HG02981 (cell line): ENCODE measurements at regions not wholly inside any gene's neighbourhood (a gene's known extent, or its start where the extent isn't known, plus 50 kb on each side); places are given as distances from the start of the nearest gene placed in this dataset.

Source experiments
- ATAC-seq: cut with Tn5 transposase; IDR thresholded peaks from one replicate; pipeline ENCODE4 v1.9.1; 2021; ENCODE audit warnings: mild to moderate bottlenecking, moderate library complexity; ENCODE audit not compliant: unreplicated experiment

GRCh38 chr21:35360870-35361570 lies 311.9 kb upstream of the RUNX1 start:
- ATAC-seq = no peak

GRCh38 chr21:35359076-35359475 lies 310.0 kb upstream of the RUNX1 start:
- ATAC-seq = no peak

- no peak for ATAC-seq
Observed at GRCh38 chr21:35358008-35358407, 308.9 kb upstream of the RUNX1 start.

GRCh38 chr21:35357041-35357780 lies 308.1 kb upstream of the RUNX1 start:
- ATAC-seq = no peak

DNA sequence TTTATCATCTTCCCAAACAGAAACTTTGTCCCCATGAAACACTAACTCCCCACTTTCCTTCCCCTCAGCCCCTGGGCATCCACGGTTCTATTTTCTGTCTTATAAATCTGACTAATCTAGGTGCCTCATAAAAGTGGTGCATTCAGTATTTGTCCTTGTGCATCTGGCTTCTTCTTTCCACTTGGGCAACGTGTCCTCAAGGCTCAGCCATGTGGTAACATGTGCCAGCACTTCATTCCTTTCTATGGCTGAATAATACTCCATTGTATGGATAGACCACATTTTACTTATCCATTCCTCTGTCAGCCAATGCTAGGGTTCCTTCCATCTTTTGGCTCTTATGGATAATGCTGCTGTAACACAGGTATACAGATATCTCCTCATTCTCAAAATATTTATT lies 305.0 kb upstream of the RUNX1 start:
- no peak for ATAC-seq

DNA sequence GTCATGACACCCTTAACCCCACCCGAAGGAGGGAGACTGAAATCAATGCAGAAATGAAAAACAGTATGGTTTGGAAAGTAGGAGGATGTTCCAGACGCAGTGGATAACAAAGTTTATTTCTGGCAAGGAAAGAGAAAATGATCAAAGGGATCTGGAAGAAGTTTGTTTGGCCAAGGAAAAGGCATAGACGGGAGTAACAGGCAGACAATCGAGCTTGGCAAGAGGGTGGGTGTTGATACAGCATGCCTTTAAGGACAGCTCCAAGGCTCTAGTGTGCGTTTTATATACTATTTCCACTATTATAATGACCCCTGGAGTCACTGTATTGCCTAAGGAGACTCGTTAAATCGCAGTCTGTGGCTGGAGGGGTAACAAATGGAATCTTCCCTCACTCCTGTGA lies 303.7 kb upstream of the RUNX1 start:
- no peak for ATAC-seq

DNA sequence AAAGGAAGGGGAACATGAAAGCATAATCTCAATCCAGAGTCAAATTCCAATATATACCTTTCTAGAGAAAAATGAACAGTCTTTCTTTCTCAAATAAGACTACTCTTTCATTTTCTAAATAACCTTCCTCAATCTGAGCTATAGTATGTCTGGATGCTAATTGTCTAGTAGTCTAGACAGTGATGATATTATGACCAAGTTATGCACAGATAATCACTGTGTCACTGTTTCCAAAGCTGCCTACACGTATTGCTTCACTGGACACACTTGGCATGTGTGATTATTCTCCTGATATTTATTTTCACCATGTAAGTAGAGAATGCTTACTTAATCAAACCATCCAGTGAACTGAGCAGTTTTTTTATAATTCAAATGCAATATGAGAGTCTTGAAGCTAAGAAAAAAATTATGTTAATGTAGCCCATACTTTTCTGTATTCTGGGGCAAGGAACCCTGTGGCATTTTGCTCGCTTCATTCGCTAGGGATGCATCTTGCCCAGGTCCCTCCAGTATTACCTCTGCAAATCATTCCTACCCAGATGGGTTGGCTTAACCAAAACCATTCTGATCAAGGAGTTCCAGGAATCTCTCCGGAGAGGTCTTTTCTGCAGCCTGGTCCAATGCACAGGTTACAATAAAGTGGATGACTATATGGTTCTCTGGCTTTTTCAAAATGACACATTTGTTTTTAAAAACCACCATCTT lies 303.1 kb upstream of the RUNX1 start:
- no peak for ATAC-seq

DNA sequence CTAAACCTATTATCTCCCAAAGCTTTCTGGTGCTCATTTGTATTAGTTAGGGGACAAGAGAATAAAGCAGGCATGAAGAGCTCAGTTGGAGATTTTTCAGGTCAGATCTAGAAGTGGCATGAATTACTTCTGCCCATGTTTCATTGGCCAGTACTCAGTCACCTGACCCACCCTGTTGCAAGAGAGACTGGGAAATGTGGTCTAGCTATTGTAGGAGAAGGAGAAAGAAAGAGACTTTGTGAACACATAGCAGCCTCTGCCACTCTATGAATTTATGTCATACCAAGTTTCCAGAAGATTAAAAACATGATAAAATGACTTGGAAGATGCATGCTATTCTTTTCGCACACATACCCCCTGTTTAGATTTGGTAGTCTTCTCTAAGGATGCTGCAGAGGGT lies 302.3 kb upstream of the RUNX1 start:
- ATAC-seq = no peak

DNA sequence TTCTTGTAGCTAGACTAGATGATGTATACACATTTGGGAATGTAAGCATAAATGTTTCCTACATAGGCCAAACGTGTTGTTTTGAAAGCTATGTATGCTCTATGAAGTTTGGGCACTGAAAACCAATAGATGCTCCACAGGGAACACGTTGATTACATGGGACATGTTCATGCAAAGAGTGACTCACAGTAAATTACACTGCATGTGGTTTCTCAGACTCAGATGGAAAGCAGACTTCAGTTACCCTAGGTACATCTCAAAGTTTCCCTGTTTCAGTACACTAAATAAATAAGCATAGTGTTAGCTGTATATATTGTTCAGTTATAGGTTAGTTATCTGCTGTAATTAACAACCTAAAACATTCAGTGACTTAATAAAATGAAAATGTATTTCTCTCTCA lies 301.9 kb upstream of the RUNX1 start:
- no peak for ATAC-seq

DNA sequence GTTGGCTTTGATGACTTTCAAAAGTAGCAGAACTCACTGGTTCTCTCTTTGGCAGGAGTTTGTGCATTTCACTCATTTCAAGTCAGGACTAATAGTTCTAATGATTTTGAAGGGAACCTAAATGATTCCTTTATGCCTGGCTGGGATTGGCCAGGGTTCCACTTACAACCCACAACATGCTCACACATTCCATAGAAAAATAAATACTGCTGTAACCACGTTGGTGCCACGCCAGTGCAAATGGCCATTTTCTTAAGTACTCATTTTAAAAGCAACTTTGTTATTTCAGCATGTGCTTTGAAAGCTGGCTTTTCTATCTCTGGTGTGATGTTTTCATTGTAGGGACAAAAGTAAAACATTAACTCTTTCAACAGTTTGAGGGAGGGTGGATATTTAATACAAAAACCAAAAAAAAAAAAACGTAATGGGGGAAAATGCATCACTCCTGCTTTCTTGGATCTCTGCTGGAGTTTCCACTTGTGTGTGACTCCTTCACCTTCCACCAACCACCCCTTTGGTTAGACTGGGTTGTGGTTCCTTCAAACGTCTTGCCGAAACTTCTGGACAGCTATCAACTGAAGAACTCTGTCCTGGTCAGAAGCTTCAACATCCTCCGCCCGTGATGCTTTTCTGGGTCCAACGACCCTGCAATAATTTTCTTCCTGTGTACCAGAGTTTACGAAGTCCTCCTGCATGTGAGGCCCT lies 300.4 kb upstream of the RUNX1 start:
- ATAC-seq = no peak

DNA sequence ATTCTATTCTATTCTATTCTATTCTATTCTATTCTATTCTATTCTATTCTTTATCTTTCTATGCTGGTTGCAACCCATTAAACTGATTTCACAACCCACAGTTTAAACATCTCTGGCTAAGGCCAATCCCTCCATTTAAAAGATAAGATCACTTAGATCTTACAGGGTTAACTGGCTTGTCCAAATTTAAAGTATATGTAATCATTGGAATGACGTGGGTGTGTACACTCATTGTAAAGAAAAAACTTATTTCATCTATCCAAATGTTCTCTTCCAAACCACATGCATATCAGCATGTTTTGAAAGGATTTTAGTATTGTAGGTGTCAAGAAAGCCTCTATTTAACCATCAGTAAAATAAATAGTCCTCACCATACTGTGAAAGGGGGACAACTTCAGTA lies 299.6 kb upstream of the RUNX1 start:
- no peak for ATAC-seq

DNA sequence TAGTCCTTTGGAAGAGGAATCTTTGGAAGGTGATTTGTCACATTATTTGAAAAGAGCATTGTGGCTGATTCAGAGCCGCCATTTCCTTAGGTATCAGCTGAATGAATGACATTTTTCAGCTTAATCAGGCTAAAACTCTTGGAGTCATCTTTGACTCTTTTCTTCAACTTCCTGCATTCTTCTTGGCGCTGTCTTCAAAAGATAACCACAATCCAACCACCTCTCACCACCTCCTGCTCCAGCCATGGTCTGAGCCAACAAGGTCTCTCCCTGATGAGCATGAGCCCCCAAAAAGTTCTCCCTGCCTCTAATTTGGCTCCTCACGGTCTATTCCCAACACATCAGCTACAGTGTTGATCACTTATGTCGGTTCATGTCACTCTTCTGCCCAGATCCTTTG lies 297.6 kb upstream of the RUNX1 start:
- ATAC-seq = no peak

DNA sequence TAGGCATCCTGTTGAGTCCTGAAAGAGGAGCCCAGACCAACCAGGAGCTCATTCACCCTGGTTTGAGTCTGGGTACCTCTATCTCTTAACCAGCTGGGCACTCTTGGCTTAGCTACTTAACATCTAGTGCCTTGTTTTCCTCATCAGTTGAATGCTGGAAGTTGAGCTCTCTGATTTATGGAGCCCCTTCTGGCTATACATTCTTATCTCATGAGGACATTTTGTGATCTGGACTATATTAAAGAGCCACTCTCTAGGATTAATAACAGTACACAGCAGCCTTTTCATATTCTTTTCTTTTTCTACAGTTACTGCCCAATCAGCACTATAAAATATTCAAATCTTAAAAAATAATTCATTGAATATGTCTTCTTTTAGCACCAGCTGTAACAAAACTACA lies 296.9 kb upstream of the RUNX1 start:
- ATAC-seq = no peak

DNA sequence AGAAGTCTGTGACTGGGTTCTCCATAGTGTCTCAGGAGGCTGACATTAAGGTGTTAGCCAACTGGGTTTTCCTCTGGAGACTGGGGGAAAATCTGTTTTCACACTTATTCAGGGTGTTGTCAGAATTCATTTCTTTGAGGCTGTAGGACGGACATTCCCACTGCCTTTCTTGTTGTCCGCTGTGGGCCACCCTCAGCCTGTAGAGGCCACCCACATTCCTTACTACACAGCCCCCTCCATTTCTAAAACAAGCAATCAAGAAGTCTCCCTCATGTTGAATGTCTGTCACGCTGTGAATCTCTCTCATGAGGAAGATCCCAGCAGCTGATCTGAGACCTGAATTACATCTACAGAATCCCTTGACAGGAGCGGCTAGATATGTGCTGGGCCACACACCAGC lies 295.5 kb upstream of the RUNX1 start:
- ATAC-seq = no peak

GRCh38 chr21:35343046-35343819 lies 294.1 kb upstream of the RUNX1 start:
- ATAC-seq = no peak

DNA sequence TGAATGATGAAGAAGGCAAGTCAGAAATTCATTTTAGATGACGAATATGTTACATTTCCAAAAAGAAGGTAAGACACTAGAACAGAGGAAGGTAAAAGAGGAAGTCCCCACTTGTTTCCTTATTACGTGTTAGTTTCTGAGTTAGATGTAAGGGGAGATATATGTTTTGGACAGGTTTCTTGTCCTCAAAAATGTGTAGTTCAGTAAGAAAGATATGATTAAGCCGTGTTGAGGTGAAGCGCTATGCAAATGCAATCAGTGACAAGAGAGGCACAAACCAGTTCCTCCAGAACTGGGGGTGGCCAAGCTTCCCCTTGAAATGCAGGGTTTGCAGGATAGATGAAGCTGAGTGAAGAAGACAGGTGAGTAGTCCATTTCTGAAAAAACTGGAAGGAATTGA lies 293.3 kb upstream of the RUNX1 start:
- ATAC-seq = no peak

DNA sequence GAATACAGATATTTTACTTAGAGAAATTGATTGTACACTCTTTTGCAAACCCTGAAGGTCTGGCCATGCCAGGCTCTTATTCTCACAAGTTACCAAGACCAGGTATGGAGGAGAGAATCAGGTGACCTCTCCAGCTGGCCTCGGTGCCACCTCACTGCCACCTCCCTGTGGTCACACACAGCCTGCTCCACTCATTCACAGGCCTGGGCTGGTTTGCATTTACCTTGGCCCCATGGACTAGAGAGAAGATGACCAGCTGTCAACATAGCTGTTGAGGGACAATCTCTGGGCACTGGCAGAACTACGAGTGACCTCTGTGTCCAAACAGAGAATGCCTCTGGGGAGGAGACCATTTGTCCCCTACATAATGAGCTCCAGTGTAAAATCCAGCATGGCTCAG lies 291.2 kb upstream of the RUNX1 start:
- no peak for ATAC-seq

DNA sequence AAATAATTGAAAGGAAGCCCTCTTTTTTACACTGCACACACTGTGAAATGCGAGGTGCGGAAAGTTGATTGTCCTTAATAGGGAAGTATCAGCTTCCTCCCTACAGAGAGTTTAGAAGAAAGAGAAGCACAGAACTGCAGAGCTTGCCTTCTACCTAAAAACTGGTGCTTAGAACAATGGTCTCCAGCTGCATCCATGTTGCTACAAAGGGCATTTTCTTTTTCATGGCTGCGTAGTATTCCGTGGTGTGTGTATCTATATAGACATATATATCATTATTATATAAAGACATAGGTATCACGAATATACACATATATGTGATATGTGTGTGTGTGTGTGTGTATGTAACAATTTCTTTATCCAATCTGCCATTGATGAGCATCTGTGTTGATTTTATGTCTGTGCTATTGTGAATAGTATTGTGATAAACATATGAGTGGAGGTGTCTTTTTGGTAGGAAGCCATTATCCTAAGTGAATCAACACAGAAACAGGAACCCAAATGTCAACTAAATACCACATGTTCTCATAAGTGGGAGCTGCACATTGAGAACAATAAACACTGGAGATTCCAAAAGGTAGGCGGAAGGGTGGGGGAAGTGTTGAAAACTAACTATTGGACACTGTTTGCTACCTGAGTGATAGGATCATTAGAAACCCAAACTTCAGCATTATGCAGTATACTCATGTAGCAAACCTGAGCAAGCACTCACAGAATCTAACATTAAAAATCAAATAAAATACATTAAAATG lies 290.0 kb upstream of the RUNX1 start:
- ATAC-seq = no peak

GRCh38 chr21:35338281-35338680 lies 289.2 kb upstream of the RUNX1 start:
- no peak for ATAC-seq

DNA sequence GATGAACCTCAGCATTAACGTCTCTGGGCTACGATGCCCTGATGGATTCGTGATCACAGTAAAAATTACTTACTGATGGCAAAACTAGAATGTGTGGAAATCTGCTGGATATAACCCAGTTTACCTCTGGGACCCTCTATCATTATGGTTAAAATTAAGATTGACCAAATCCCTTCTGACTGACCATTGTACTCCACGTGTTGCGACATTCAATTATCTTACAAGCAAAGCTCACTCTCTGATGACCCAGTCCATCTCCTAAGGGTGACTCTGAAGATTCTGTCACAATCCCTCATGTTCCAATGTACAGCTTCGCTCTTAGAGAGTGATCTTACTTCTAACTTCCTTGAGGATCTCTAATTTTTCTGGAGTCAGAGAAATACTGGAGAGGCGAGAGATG lies 288.5 kb upstream of the RUNX1 start:
- no peak for ATAC-seq
